ENCODE measurements at regions not wholly inside any gene's neighbourhood (a gene's known extent, or its start where the extent isn't known, plus 50 kb on each side); places are given as distances from the start of the nearest gene placed in this dataset.
"Not testable (repeated sequence)": the region's sequence is repeated elsewhere in the genome, so short reads cannot be mapped to it uniquely, and the experiment has no call there.

DNA sequence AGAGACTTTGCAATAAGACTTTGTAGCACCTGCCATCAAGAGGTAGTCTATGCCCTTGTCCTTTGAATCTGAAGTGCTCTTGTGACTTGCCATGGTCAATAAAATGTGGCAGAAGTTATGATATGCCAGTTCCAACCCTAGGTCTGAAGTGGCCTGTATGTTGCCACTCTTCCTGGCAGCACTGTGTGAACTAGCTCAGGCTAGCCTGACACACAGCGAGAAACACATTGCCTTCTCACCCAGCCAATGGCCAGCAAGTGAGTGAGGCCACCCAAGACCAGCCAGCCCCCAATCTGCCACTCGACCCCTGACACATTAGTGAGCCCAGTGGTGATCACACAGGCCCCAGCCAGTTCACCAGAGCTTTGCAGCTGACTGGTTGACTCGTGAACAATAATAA is 52.7 kb upstream of the OSMR start:
- TF ChIP-seq CTCF (IDR thresholded peaks at IDR 0.05; ENCODE audit: low read length) (no peak), EZH2 (IDR thresholded peaks at IDR 0.05; ENCODE audit: borderline replicate concordance, low read length) (no peak)
- Histone ChIP-seq H3K4me2 (ENCODE audit: low read length) (no peak overlapping the region), H2AFZ (ENCODE audit: low read length) (no peak overlapping the region), H3K4me3 (ENCODE audit: low read depth, low read length, poor library complexity, severe bottlenecking) (no peak overlapping the region), H3K9ac (ENCODE audit: low read length) (no peak overlapping the region), H3K79me2 (ENCODE audit: insufficient read depth, low read length) (no peaks in the 10 kb centered on the region), H3K27me3 (ENCODE audit: insufficient read depth, low read length) (no peaks in the 10 kb centered on the region), H3F3A (ENCODE audit: insufficient read depth, low read length) (no peaks in the 10 kb centered on the region), H3K9me3 (ENCODE audit: low read length) (no peaks in the 10 kb centered on the region), H3K36me3 (ENCODE audit: insufficient read depth, low read length) (no peaks in the 10 kb centered on the region), H4K20me1 (ENCODE audit: insufficient read depth, low read length) (no peaks in the 10 kb centered on the region), H3K27ac (ENCODE audit: low read depth, low read length, poor library complexity, severe bottlenecking) (no peak overlapping the region), H3K9me2 (ENCODE audit: low read depth, low read length) (no peaks in the 10 kb centered on the region), H3K4me1 (ENCODE audit: insufficient read depth, low read length, severe bottlenecking) (no peaks in the 10 kb centered on the region)

DNA sequence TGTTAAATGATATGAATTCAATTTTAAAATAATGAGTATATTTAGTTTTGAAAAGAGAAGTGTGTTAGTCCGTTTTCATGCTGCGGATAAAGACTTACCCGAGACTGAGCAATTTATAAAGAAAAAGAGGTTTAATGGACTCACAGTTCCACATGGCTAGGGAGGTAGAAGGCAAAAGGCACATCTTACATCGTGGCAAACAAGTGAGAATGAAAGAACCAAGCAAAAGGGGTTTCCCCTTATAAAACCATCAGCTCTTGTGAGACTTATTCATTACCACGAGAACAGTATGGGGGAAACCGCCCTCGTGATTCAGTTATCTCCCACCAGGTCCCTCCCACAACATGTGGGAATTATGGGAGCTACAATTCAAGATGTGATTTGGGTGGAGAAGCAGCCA is 51.8 kb upstream of the OSMR start:
- not testable (repeated sequence) for H3K4me3 ChIP-seq (ENCODE audit: low read depth, low read length, poor library complexity, severe bottlenecking); H3K9me2 ChIP-seq (ENCODE audit: low read depth, low read length); H3K27ac ChIP-seq (ENCODE audit: low read depth, low read length, poor library complexity, severe bottlenecking); H3K4me2 ChIP-seq (ENCODE audit: low read length); H3K36me3 ChIP-seq (ENCODE audit: insufficient read depth, low read length); H2AFZ ChIP-seq (ENCODE audit: low read length); H4K20me1 ChIP-seq (ENCODE audit: insufficient read depth, low read length); H3K9ac ChIP-seq (ENCODE audit: low read length); H3F3A ChIP-seq (ENCODE audit: insufficient read depth, low read length); H3K9me3 ChIP-seq (ENCODE audit: low read length); H3K4me1 ChIP-seq (ENCODE audit: insufficient read depth, low read length, severe bottlenecking); H3K79me2 ChIP-seq (ENCODE audit: insufficient read depth, low read length); H3K27me3 ChIP-seq (ENCODE audit: insufficient read depth, low read length)

- no peaks in the 10 kb centered on the region for H3K9me3 ChIP-seq (ENCODE audit: low read length)
- H3K4me3 ChIP-seq (ENCODE audit: low read depth, low read length, poor library complexity, severe bottlenecking) = no peak overlapping the region
- H3K79me2 ChIP-seq (ENCODE audit: insufficient read depth, low read length) = no peaks in the 10 kb centered on the region
- H3K4me2 ChIP-seq (ENCODE audit: low read length) = no peak overlapping the region
- H3K27me3 ChIP-seq (ENCODE audit: insufficient read depth, low read length) = no peaks in the 10 kb centered on the region
- no peak for TF ChIP-seq CTCF (IDR thresholded peaks at IDR 0.05; ENCODE audit: low read length)
- no peak for TF ChIP-seq EZH2 (IDR thresholded peaks at IDR 0.05; ENCODE audit: borderline replicate concordance, low read length)
- no peak overlapping the region for H3K27ac ChIP-seq (ENCODE audit: low read depth, low read length, poor library complexity, severe bottlenecking)
- H2AFZ ChIP-seq (ENCODE audit: low read length) = no peak overlapping the region
- no peaks in the 10 kb centered on the region for H3K9me2 ChIP-seq (ENCODE audit: low read depth, low read length)
- H4K20me1 ChIP-seq (ENCODE audit: insufficient read depth, low read length) = no peaks in the 10 kb centered on the region
- H3K36me3 ChIP-seq (ENCODE audit: insufficient read depth, low read length) = no peaks in the 10 kb centered on the region
- H3K4me1 ChIP-seq (ENCODE audit: insufficient read depth, low read length, severe bottlenecking) = no peaks in the 10 kb centered on the region
- no peak overlapping the region for H3K9ac ChIP-seq (ENCODE audit: low read length)
- no peaks in the 10 kb centered on the region for H3F3A ChIP-seq (ENCODE audit: insufficient read depth, low read length)
Observed at GRCh38 chr5:38794986-38795385, 50.8 kb upstream of the OSMR start.

DNA sequence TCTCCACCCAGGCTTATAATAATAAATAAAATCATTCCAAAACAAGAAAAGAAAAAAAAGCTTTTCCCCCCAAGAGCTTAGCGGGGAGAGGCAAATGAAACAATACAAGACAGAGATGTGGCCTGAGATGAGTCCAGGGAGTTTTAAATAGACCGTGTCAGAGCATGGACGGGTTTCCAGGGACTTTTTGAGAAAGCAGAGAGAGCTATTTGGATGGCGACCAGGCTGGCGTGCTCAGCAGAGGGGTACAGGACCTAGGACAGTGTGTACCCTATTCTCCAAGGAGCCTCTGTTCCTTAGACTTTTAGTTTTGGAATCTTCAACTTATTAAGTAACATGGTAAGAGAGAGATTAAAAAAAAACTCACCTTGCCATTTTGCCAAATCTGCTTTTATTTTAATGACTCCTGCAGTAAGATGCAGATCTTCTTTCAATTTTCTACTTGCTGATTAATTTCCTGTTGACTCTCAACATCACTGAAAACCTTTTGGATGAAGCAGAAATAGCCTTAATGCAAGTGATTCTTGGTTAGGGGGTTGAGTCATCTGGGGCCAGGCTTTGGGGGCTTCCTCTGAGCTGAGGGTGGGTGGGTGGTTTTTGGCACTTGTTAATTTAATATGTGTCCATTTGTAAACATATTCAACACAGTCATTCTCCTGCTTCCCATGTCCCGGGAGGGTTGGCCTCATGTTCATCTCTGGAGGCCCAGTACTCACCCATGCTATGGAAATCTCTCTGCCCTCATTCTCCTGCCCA is 49.6 kb upstream of the OSMR start:
- no peaks in the 10 kb centered on the region for H3K27me3 ChIP-seq (ENCODE audit: insufficient read depth, low read length)
- H3K9me2 ChIP-seq (ENCODE audit: low read depth, low read length) = no peaks in the 10 kb centered on the region
- no peak overlapping the region for H3K27ac ChIP-seq (ENCODE audit: low read depth, low read length, poor library complexity, severe bottlenecking)
- H3K36me3 ChIP-seq (ENCODE audit: insufficient read depth, low read length) = no peaks in the 10 kb centered on the region
- no peak overlapping the region for H2AFZ ChIP-seq (ENCODE audit: low read length)
- no peak overlapping the region for H3K4me2 ChIP-seq (ENCODE audit: low read length)
- H3K9ac ChIP-seq (ENCODE audit: low read length) = no peak overlapping the region
- H3K4me1 ChIP-seq (ENCODE audit: insufficient read depth, low read length, severe bottlenecking) = no peaks in the 10 kb centered on the region
- no peaks in the 10 kb centered on the region for H4K20me1 ChIP-seq (ENCODE audit: insufficient read depth, low read length)
- TF ChIP-seq EZH2 (IDR thresholded peaks at IDR 0.05; ENCODE audit: borderline replicate concordance, low read length) = no peak
- TF ChIP-seq CTCF (IDR thresholded peaks at IDR 0.05; ENCODE audit: low read length) = no peak
- no peaks in the 10 kb centered on the region for H3K79me2 ChIP-seq (ENCODE audit: insufficient read depth, low read length)
- H3K4me3 ChIP-seq (ENCODE audit: low read depth, low read length, poor library complexity, severe bottlenecking) = no peak overlapping the region
- H3F3A ChIP-seq (ENCODE audit: insufficient read depth, low read length) = no peaks in the 10 kb centered on the region
- no peaks in the 10 kb centered on the region for H3K9me3 ChIP-seq (ENCODE audit: low read length)

All from OCI-LY1 (cell line).